HG02938 (cell line): ENCODE measurements at regions not wholly inside any gene's neighbourhood (a gene's known extent, or its start where the extent isn't known, plus 50 kb on each side); places are given as distances from the start of the nearest gene placed in this dataset.
"Not testable (repeated sequence)": the region's sequence is repeated elsewhere in the genome, so short reads cannot be mapped to it uniquely, and the experiment has no call there.

Experiments
- ATAC-seq: cut with Tn5 transposase; IDR thresholded peaks from one replicate; pipeline ENCODE4 v1.9.1; 2021; ENCODE audit warnings: mild to moderate bottlenecking, moderate library complexity; ENCODE audit not compliant: unreplicated experiment

GRCh38 chr9:61953108-61953507 is 763.3 kb downstream of the SPATA31A7 start:
- not testable (repeated sequence) for ATAC-seq

DNA sequence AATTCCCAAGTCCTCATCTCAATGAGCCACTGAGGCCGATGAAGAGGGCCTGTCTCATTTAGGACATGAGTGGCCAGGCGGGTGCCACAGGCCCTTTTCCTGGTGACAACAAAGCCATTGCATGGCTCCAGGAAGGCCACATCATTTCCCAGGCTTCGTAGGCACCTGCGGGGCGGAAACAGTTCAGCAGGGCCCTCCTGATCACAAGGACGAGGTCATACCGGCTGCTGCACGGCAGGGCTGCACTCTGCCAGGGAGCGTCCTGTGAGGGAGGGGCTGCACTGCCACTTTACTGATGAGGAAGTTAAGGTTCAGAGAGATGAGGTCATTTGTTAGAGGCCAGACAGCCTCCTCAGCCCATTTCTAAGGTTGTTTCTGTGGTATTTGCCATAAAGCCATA is 781.8 kb downstream of the SPATA31A7 start:
- ATAC-seq, result not testable (repeated sequence)

- not testable (repeated sequence) for ATAC-seq
These were observed 784.7 kb downstream of the SPATA31A7 start for GRCh38 chr9:61974501-61974900.

GRCh38 chr9:61976318-61976717 is 786.5 kb downstream of the SPATA31A7 start:
- ATAC-seq, result not testable (repeated sequence)

DNA sequence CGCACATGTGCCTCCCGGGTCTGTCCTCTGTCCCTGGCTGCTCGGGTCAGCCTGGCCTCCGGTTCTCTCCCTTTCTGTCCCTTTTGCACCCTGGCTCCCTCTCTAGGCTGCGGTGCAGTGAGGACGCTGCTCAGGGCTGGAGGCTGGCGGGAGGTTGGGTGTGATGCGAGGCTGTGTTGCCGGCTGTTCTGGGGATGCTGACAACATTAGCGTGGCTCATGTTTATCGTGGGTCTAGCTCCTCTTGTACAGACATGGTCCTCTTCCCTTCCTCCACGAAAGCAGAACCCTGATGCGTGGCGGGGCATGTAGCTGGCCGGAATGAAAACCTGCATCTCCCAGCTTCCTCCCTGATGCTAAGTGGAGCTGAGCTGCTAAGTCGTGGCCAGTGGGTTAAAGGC is 792.9 kb downstream of the SPATA31A7 start:
- not testable (repeated sequence) for ATAC-seq

- ATAC-seq, result not testable (repeated sequence)
These were observed 793.6 kb downstream of the SPATA31A7 start for GRCh38 chr9:61983441-61983840.

- not testable (repeated sequence) for ATAC-seq
These were observed 794.1 kb downstream of the SPATA31A7 start for GRCh38 chr9:61983954-61984353.

DNA sequence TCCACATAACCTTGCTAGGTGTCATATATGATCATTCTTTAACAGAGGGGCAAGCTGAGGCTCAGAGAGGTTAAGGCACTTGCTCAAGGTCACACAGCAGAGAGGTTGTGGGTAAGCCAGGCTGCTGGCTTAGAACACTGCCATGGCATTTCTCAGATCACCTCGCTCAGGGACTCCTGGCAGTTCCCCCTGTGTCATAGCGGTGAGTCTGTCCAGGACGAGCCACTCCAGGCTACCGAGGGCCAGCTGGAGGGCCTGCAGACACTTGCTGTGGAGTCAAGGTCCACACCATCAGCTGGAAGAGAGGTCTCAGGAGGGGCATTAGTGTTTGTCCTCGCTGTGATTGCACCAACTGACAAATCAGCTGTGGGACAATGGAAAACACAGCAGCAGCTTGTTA is 794.7 kb downstream of the SPATA31A7 start:
- ATAC-seq, result not testable (repeated sequence)

DNA sequence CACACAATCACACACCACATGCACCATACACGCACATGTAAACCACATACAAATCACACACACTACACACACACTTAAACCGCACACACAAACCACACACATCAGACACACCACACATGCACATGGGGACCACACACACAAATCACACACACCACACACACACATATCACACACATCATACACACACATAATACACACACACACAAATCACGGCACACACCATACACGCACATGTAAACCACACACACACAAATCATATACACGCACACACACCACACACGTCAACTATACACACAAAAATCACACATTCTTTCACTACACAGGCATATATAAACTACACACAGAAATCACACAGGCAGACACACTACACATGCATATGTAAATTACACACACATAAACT is 802.3 kb downstream of the SPATA31A7 start:
- not testable (repeated sequence) for ATAC-seq

- ATAC-seq, result not testable (repeated sequence)
These were observed 842.6 kb downstream of the SPATA31A7 start for GRCh38 chr9:62032441-62032840.

DNA sequence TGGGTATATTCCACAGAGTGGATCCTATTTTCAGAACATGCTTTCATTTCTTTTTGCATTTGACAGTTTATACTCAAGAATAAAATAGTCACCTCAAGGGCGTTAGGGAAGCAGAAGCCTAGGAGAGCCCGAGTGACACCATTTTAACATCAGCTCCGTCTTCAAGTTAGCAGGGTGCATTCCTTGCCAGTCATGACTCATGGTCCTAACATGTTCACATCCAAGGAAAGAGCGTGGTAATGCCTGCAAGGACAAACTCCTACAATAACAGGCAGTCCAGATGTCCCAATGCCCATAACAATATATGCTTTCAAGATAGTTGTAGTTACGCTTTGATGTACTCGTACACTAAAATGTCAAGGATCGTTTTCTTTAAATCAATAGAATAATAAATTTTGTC is 848.4 kb downstream of the SPATA31A7 start:
- ATAC-seq, result not testable (repeated sequence)

- ATAC-seq, result not testable (repeated sequence)
These were observed 868.3 kb downstream of the SPATA31A7 start for GRCh38 chr9:62058155-62058554.

DNA sequence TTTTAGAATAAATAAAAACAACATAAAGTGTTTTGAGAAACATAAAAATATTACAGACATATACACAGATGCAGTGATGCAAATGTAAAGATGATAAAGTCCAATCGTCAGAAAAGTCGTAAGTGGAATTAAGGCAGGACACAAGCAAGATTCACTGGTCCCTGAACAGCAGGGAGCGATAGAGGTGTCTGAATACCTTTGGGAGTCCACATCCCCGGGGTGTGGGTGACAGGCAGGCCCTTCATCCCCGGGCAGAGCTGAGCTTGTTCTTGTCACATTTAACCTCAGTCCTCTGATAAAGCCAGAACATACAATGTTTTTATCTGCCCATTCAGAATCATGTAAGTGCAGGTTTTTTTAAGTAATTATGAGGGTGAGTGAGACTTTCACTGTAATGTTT is 881.2 kb downstream of the SPATA31A7 start:
- ATAC-seq, result not testable (repeated sequence)

- ATAC-seq, result not testable (repeated sequence)
These were observed 883.6 kb downstream of the SPATA31A7 start for GRCh38 chr9:62073401-62073800.

DNA sequence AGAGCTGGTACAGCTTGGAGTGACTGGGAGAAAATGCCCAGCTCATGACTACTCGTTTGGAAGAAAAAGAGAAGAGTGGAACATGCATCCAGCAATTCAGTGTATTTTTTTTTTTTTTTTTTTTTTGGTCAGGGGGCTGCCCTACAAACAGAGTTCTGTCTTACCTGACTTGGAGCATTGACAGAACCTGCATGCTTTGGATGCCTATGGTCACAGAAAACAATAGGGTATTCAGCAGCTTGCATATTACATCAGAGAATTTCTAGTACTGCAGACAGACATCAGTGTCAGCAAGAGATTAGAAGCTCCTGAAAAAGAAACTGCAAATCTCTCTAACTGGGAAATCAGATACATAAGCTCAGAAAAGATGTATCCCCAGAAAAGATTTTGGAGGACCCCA is 894.4 kb downstream of the SPATA31A7 start:
- not testable (repeated sequence) for ATAC-seq

- not testable (repeated sequence) for ATAC-seq
These were observed 906.0 kb downstream of the SPATA31A7 start for GRCh38 chr9:62095714-62096345.

DNA sequence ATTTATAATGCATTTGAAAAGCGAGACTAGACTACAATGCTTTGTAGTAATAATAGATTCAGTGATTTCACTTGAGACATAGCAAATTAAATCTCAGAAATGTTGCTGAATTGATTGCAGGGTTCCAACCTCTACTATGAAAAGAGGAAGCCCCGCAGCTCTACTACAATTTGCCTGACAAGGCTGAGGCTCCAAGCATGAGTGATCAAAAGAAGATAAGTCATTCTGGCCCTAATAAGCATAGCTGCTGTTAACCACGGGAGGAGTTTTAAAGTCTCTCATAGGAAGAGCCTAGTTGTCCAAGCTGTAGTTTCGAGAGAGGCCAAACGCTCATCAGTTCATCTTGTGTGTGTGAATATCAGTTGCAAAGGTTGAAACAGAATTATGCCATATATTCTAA is 920.6 kb downstream of the SPATA31A7 start:
- ATAC-seq, result peak; percentile 92

DNA sequence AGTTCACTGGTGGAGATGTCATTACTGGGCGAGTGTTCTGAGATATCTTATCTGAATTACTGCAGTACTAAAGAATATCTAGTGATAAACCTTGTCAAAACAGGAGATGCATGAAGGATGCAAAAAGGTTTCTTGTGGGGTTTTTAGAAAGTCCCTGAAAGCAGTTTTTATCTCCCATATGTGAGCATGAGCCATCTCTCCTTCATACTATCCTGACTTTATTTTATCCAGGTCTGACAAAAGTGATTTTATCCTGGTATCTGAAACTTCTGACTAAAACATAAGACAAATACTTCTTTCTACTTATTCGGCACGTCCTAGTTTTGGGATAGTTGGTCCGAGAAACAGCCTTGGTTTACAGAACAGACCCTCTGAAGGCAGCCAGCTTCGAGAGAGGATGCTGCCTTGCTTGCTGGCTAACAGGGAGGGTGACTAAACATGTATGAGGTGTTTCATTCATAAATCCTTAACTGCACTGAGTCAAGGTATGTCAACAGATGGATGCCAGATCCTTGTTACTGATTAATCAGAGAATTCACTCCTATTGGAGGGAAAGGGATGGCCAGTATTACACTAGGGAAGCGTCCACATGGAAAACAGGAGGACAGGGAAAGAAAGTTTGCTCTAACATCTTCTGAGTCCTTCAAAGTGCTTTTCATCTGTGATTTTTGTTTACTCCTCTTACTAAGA is 927.3 kb downstream of the SPATA31A7 start:
- ATAC-seq, result not testable (repeated sequence)

DNA sequence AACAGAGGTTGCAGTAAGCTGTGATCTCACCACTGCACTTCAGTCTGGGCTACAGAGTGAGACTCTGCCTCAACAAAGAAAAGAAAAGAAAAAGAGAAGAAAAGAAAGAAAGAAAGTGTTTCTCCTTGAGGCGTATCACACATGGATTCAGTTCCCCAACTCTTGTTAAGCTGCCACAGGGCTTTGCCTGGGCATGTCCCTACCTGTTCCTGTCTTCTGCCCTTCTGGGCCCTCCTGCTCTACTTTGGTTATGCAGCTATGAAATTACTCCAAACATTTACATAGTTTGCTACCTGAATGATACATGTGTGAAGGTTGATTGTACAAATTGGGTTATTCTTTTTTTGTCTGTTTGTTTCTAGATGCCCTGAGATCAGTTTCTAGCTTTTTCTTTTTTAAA is 929.8 kb downstream of the SPATA31A7 start:
- ATAC-seq, result not testable (repeated sequence)

DNA sequence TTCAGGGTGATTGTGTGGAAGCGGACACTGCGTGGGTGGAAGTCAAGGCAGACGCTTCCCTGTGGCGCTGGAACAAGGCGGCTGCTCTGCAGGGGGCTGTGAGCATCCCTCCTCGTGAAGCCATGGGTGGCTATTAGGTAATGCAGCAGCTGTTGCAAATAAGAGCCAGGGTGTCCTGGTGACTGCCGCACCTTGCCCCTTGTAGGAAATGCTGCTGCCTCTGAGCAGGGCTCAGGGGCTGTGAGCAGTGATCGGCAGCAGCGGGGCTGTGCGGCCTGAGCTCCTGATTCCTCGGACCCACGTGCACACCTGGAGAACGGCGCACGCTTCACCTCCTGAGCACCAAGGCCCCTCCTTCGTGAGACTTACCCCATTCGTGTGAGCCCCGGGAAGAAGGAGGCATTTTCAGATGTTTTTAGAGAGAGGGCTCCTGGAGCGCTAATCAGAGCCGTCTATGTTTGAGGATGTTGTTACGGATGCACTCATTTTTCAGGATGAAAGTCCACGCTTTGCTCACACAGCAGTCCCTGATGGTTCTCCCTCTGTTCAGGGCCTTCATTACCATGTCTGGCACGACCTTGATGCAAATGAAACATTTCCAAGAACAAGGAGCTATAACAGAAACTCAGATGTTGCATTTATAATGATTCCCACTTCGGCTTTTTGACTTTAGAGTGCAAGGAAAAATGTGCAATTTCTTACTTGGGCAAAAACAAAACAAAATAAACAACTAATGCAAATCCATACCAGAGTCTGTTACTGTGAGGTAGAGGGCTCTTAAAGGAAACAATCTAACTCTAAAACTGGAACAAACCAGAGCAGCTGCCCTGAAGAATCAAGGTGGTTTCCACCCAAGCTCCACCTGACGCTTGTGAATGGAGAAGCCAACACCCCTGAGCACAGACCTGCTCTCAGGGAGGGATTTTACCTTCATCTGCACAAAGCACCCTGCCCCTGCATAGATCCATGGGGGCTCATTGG is 936.1 kb downstream of the SPATA31A7 start:
- not testable (repeated sequence) for ATAC-seq

- not testable (repeated sequence) for ATAC-seq
These were observed 945.2 kb downstream of the SPATA31A7 start for GRCh38 chr9:62135022-62135421.
